H9 (cell line): ENCODE measurements at regions not wholly inside any gene's neighbourhood (a gene's known extent, or its start where the extent isn't known, plus 50 kb on each side); places are given as distances from the start of the nearest gene placed in this dataset.

ENCODE experiments used
- DNase-seq: peaks from one replicate; pipeline ENCODE4 v3.0.0-alpha.2; 2017
- H2AFZ ChIP-seq: one replicate; pipeline ENCODE4 v1.6.1; 2013; ENCODE audit warnings: mild to moderate bottlenecking, low read length, control low read depth, moderate library complexity
- H2AK5ac ChIP-seq: 2 replicates; pipeline ENCODE4 v1.6.1; 2013; ENCODE audit warnings: low read length, control low read depth, mixed read lengths; ENCODE audit not compliant: insufficient read length
- H2BK120ac ChIP-seq: one replicate; pipeline ENCODE4 v1.6.1; 2013; ENCODE audit warnings: low read depth, mild to moderate bottlenecking, low read length, control low read depth, inconsistent platforms; ENCODE audit not compliant: poor library complexity, severe bottlenecking
- H2BK12ac ChIP-seq: 2 replicates; pipeline ENCODE4 v1.6.1; 2013; ENCODE audit warnings: low read length, control low read depth, mixed read lengths, low read depth; ENCODE audit not compliant: insufficient read length
- H2BK15ac ChIP-seq: 2 replicates; pipeline ENCODE4 v1.6.1; 2013; ENCODE audit warnings: low read depth, low read length, control low read depth
- H2BK20ac ChIP-seq: one replicate; pipeline ENCODE4 v1.6.1; 2013; ENCODE audit warnings: low read depth, mild to moderate bottlenecking, low read length, control low read depth, inconsistent platforms; ENCODE audit not compliant: poor library complexity, severe bottlenecking
- H2BK5ac ChIP-seq: 2 replicates; pipeline ENCODE4 v1.6.1; 2013; ENCODE audit warnings: low read length, control low read depth, mixed read lengths; ENCODE audit not compliant: insufficient read length
- H3K14ac ChIP-seq: 2 replicates; pipeline ENCODE4 v1.6.1; 2013; ENCODE audit warnings: low read length, control low read depth; ENCODE audit not compliant: insufficient read depth
- H3K18ac ChIP-seq: 2 replicates; pipeline ENCODE4 v1.6.1; 2013; ENCODE audit warnings: low read depth, mild to moderate bottlenecking, mixed read lengths, low read length, control low read depth; ENCODE audit not compliant: insufficient read length
- H3K23ac ChIP-seq: 2 replicates; pipeline ENCODE4 v1.6.1; 2013; ENCODE audit warnings: low read length, control low read depth, mixed read lengths, low read depth; ENCODE audit not compliant: insufficient read length
- H3K23me2 ChIP-seq: 2 replicates; pipeline ENCODE4 v1.6.1; 2013; ENCODE audit warnings: low read depth, mild to moderate bottlenecking, mixed read lengths, low read length, control low read depth; ENCODE audit not compliant: insufficient read length, poor library complexity, severe bottlenecking
- H3K27ac ChIP-seq: 2 replicates; pipeline ENCODE4 v1.5.1; 2013; ENCODE audit warnings: low read length, control low read depth, mixed read lengths, low read depth; ENCODE audit not compliant: insufficient read length
- H3K27me3 ChIP-seq: 2 replicates; pipeline ENCODE4 v1.6.1; 2013; ENCODE audit warnings: low read length, control low read depth, inconsistent platforms; ENCODE audit not compliant: insufficient read depth
- H3K4ac ChIP-seq: 2 replicates; pipeline ENCODE4 v1.6.1; 2013; ENCODE audit warnings: low read depth, mild to moderate bottlenecking, control low read depth, inconsistent platforms, low read length, moderate library complexity
- H3K4me1 ChIP-seq: 2 replicates; pipeline ENCODE4 v1.6.1; 2013; ENCODE audit warnings: low read length, control low read depth, inconsistent platforms; ENCODE audit not compliant: insufficient read depth
- H3K4me2 ChIP-seq: 2 replicates; pipeline ENCODE4 v1.6.1; 2013; ENCODE audit warnings: low read length, control low read depth, mixed read lengths; ENCODE audit not compliant: insufficient read length, insufficient read depth
- H3K56ac ChIP-seq: 2 replicates; pipeline ENCODE4 v1.6.1; 2013; ENCODE audit warnings: low read depth, mild to moderate bottlenecking, mixed read lengths, low read length, control low read depth; ENCODE audit not compliant: insufficient read length
- H3K79me1 ChIP-seq: 2 replicates; pipeline ENCODE4 v1.6.1; 2013; ENCODE audit warnings: low read depth, mild to moderate bottlenecking, moderate library complexity, low read length, control low read depth, inconsistent platforms; ENCODE audit not compliant: insufficient read depth, poor library complexity, severe bottlenecking
- H3K79me2 ChIP-seq: 2 replicates; pipeline ENCODE4 v1.6.1; 2013; ENCODE audit warnings: low read length, control low read depth, inconsistent platforms; ENCODE audit not compliant: insufficient read depth
- H3K9ac ChIP-seq: 2 replicates; pipeline ENCODE4 v1.6.1; 2013; ENCODE audit warnings: low read length, control low read depth, mixed read lengths; ENCODE audit not compliant: insufficient read length; ENCODE audit errors: extremely low read depth
- H3K9me3 ChIP-seq: one replicate; pipeline ENCODE4 v1.6.1; 2013; ENCODE audit warnings: low read depth, low read length, inconsistent platforms; ENCODE audit not compliant: control insufficient read depth
- H3T11ph ChIP-seq: one replicate; pipeline ENCODE4 v1.6.1; 2013; ENCODE audit warnings: mild to moderate bottlenecking, low read length, control low read depth, inconsistent platforms
- H4K20me1 ChIP-seq: one replicate; pipeline ENCODE4 v1.6.1; 2013; ENCODE audit not compliant: control insufficient read depth, insufficient read length, insufficient read depth
- H4K5ac ChIP-seq: 2 replicates; pipeline ENCODE4 v1.6.1; 2013; ENCODE audit warnings: low read depth, mild to moderate bottlenecking, mixed read lengths, low read length, control low read depth; ENCODE audit not compliant: insufficient read length
- H4K8ac ChIP-seq: replicated peaks from 2 replicates; pipeline ENCODE4 v1.6.1; 2013; ENCODE audit warnings: low read length, control low read depth, mixed read lengths, low read depth; ENCODE audit not compliant: insufficient read length
- H4K91ac ChIP-seq: 2 replicates; pipeline ENCODE4 v1.6.1; 2013; ENCODE audit warnings: low read depth, mild to moderate bottlenecking, moderate library complexity, mixed read lengths, low read length, control low read depth; ENCODE audit not compliant: insufficient read length
- H3K27ac Mint-ChIP-seq, 3 experiments: 2 replicates in 2 of 3; 3 replicates in 1 of 3; pipeline ENCODE4 v1.8.0; 2020 to 2021; ENCODE audit warnings: mixed read lengths in 3 of 3, mild to moderate bottlenecking in 1 of 3, moderate library complexity in 1 of 3
- H3K27me3 Mint-ChIP-seq: 2 replicates; pipeline ENCODE4 v1.8.0; 2021; ENCODE audit warnings: low read depth, mild to moderate bottlenecking, moderate library complexity, mixed read lengths
- H3K36me3 Mint-ChIP-seq, 3 experiments: 2 replicates in 2 of 3; 3 replicates in 1 of 3; pipeline ENCODE4 v1.8.0; 2020 to 2021; ENCODE audit warnings: low read depth in 3 of 3, mixed read lengths in 3 of 3; ENCODE audit not compliant: insufficient read depth in 1 of 3
- H3K4me1 Mint-ChIP-seq, 2 experiments: 2 replicates each; pipeline ENCODE4 v1.8.0; 2020; ENCODE audit warnings: mixed read lengths in 2 of 2
- H3K4me3 Mint-ChIP-seq, 2 experiments: 2 replicates in 1 of 2; 3 replicates in 1 of 2; pipeline ENCODE4 v1.8.0; 2020 to 2021; ENCODE audit warnings: mild to moderate bottlenecking in 2 of 2, mixed read lengths in 2 of 2, moderate library complexity in 1 of 2
- H3K9me3 Mint-ChIP-seq, 2 experiments: 2 replicates in 1 of 2; 3 replicates in 1 of 2; pipeline ENCODE4 v1.8.0; 2020; ENCODE audit warnings: mild to moderate bottlenecking in 2 of 2, mixed read lengths in 2 of 2, moderate library complexity in 1 of 2
- WGBS: extraction: QIAGEN DNeasy Blood & Tissue Kit; methylation state at CpG from one replicate; pipeline ENCODE4 v1.1.7; 2013; ENCODE audit warnings: missing lambda C conversion rate, low lambda C conversion rate, mixed read lengths; ENCODE audit not compliant: insufficient read length; ENCODE audit errors: extremely low coverage; 5-methylcytosine and 5-hydroxymethylcytosine counted together
- TF ChIP-seq, protein P1 (sequence below): fragments of 200-600 bp; sonication (generic); conservative IDR thresholded peaks from 3 replicates; pipeline ENCODE4 v1.8.0; 2021; ENCODE audit warnings: antibody characterized with exemption, mild to moderate bottlenecking

DNA sequence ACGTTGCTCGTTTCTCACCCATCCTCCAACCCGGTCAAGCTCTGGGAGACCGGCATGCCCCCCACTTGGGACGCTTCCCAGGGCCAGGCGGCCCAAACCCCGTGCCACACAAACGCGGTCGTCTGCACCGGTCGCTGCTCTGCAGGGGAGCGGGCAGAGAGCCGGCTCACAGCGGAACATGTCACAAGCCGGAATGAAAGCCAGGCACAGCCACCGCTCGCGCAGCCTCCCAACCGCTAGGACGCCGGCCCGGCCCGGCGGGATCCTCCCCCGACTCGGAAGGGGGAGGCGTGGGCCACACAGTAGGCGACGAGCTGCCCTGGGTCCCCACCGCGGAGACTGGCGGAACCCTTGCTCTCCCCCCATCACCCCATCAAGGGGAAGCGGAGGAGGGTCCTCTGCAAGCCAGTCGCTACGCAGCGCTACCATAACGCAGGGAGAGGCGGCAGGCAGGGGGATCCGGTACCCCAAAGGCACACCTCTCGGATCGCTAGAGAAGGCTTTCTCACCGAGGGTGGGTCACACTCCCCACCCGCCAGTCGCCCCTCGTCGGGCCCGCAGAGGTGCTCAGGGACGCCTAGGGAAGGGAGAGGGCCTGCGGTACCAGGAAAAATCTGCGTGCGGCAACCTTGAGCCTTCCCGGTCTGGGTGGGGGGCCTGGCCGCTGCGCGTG lies 768.4 kb upstream of the DEFB115 start:
- Histone ChIP-seq H2AFZ (no peak overlapping the region), H3K4me1 (no peaks in the 10 kb centered on the region), H2BK12ac (no peak overlapping the region), H4K91ac (no peak overlapping the region), H3K18ac (no peak overlapping the region), H3T11ph (no peak overlapping the region), H4K5ac (no peak overlapping the region), H4K20me1 (no peaks in the 10 kb centered on the region), H2AK5ac (no peak overlapping the region), H3K9me3 (peaks cover 59% of the 10 kb centered on the region), H3K79me2 (no peaks in the 10 kb centered on the region), H4K8ac (no peak overlapping the region), H2BK5ac (no peak overlapping the region), H3K4ac (no peak overlapping the region), H3K27me3 (no peaks in the 10 kb centered on the region), H3K56ac (no peak overlapping the region), H2BK15ac (no peak overlapping the region), H3K23ac (no peak overlapping the region), H3K9ac (no peak overlapping the region), H3K79me1 (no peaks in the 10 kb centered on the region), H3K23me2 (no peaks in the 10 kb centered on the region), H3K4me2 (no peak overlapping the region), H2BK120ac (no peak overlapping the region), H2BK20ac (no peak overlapping the region), H3K14ac (no peak overlapping the region), H3K27ac (no peak overlapping the region)
- WGBS, result no CpG with 5 or more reads among the region's 56 CpGs
- Mint-ChIP-seq H3K27me3 (peaks cover 3% of the 10 kb centered on the region), H3K4me1 (no peaks in the 10 kb centered on the region), H3K4me3 (no peak overlapping the region), H3K27ac (no peak overlapping the region), H3K36me3 (peaks cover 17 to 28% (median 21%) of the 10 kb centered on the region in 3 experiments; a peak in 6 of 7 replicates), H3K9me3 (peaks cover 76 to 80% of the 10 kb centered on the region in 2 experiments)
- DNase-seq, result no peak
- TF ChIP-seq, protein P1, sequence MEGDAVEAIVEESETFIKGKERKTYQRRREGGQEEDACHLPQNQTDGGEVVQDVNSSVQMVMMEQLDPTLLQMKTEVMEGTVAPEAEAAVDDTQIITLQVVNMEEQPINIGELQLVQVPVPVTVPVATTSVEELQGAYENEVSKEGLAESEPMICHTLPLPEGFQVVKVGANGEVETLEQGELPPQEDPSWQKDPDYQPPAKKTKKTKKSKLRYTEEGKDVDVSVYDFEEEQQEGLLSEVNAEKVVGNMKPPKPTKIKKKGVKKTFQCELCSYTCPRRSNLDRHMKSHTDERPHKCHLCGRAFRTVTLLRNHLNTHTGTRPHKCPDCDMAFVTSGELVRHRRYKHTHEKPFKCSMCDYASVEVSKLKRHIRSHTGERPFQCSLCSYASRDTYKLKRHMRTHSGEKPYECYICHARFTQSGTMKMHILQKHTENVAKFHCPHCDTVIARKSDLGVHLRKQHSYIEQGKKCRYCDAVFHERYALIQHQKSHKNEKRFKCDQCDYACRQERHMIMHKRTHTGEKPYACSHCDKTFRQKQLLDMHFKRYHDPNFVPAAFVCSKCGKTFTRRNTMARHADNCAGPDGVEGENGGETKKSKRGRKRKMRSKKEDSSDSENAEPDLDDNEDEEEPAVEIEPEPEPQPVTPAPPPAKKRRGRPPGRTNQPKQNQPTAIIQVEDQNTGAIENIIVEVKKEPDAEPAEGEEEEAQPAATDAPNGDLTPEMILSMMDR, result no peak
